Astrocyte (in vitro differentiated cells and primary cell): ENCODE measurements at regions not wholly inside any gene's neighbourhood (a gene's known extent, or its start where the extent isn't known, plus 50 kb on each side); places are given as distances from the start of the nearest gene placed in this dataset.

Experiments
- EZH2 ChIP-seq: IDR thresholded peaks from 2 replicates; pipeline ENCODE4 v1.6.1; 2012; ENCODE audit warnings: mild to moderate bottlenecking, low read length, inconsistent platforms; ENCODE audit not compliant: insufficient read depth
- TF ChIP-seq, protein P1 (sequence below): IDR thresholded peaks from 2 replicates; pipeline ENCODE4 v1.5.1; 2011; ENCODE audit warnings: low read depth, mild to moderate bottlenecking, inconsistent platforms, low read length, moderate library complexity; ENCODE audit not compliant: insufficient read depth

DNA sequence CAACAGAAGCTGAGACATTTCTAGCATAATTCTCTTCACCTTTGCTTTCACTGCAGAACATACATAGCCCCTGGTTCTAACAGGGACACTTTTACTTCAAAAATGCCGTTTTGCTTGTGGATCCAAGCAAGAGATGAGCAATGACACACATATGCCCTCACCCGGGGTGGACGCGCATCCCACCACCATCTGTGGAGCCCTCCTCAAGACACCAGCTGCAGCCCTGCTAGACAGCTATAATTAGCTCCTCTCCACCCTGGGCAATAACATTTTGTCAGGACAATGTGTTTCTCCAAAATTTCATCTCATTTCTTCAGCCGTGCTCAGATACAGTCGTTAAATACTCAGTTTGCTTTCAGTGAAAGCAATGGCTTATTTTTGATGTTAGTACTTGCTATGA, 368.7 kb upstream of the RAB6C start:
- TF ChIP-seq, protein P1, sequence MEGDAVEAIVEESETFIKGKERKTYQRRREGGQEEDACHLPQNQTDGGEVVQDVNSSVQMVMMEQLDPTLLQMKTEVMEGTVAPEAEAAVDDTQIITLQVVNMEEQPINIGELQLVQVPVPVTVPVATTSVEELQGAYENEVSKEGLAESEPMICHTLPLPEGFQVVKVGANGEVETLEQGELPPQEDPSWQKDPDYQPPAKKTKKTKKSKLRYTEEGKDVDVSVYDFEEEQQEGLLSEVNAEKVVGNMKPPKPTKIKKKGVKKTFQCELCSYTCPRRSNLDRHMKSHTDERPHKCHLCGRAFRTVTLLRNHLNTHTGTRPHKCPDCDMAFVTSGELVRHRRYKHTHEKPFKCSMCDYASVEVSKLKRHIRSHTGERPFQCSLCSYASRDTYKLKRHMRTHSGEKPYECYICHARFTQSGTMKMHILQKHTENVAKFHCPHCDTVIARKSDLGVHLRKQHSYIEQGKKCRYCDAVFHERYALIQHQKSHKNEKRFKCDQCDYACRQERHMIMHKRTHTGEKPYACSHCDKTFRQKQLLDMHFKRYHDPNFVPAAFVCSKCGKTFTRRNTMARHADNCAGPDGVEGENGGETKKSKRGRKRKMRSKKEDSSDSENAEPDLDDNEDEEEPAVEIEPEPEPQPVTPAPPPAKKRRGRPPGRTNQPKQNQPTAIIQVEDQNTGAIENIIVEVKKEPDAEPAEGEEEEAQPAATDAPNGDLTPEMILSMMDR = no peak
- no peak for TF ChIP-seq EZH2
